COLO829 (cell line): ENCODE measurements at regions not wholly inside any gene's neighbourhood (a gene's known extent, or its start where the extent isn't known, plus 50 kb on each side); places are given as distances from the start of the nearest gene placed in this dataset.
A peak's percentile ranks its signal among the peaks of the same experiment; 100 is the strongest.
"Not testable (repeated sequence)": the region's sequence is repeated elsewhere in the genome, so short reads cannot be mapped to it uniquely, and the experiment has no call there.

Source experiments
- DNase-seq: peaks from one replicate; pipeline ENCODE4 v3.0.0; 2012; ENCODE audit warnings: low spot score

DNA sequence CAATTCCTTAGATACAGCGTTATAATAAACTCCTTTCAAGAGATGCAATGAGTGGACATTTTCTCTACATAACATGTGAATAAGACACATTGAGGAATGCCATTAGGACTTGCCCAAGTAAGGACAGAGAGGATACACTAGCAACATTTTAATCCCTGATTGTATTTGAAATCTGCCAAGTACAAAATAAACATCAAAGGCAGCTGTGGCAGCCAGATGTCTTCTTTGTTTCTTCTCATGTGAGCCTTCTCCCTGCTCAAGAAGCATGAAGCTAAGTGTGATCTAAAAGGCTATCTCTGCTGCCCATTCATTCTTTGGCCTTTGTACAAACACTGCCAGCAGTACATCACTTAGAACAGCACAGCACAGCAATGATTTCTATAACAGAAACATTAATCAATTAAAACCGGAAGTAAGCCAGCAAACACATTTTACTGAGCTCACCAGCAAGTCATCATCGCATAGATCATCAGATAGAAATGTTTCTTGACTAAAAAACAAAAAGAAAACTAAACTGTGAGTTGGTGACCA lies 364.0 kb downstream of the CNTN6 start:
- DNase-seq, result no peak

- DNase-seq, result no peak
Observed at GRCh38 chr3:1462371-1462770, 369.5 kb downstream of the CNTN6 start.

DNA sequence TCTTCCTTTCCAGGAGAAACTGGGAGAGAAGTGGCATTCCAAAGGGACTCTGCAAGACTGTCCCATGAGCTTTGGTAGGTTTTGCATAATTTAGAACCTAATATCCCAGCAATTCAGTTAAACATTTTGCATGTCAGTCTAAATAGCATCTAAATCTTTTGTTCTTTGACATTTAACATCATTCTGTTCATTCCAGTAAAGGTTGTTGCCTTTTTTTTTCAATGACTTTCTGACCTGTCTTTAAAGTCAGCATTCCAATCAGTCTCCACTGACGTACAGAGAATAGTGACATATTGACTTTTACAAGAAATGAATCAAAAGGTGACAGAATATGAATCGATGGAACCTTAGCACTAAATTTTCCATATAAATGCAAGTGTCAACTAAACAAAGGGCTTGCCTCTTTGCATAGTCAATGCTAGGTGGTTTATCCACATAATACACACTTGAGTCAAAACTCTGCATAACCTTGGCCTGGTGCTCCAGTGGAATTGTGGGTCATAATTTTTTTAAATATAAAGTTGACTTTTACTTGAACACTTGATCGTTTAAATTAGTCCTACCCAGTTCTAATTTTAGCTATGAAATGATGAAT lies 370.1 kb downstream of the CNTN6 start:
- no peak for DNase-seq

DNA sequence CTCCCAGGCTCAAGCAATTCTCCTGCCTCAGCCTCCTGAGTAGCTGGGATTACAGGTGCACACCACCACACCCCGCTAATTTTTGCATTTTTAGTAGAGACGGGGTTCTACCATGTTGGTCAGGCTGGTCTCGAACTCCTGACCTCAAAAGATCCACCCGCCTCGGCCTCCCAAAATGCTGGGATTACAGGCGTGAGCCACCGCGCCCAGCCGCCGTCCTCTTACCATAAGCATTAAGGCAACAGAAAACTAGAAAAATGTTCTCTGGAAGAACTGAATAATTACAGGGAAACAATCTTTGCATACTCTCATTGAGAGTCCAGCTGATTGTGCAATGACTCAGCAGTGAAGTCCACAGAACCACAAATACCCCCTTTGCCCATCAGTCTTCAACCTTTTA lies 372.3 kb downstream of the CNTN6 start:
- DNase-seq, result not testable (repeated sequence)

GRCh38 chr3:1468145-1468544 lies 375.3 kb downstream of the CNTN6 start:
- no peak for DNase-seq

GRCh38 chr3:1469248-1469647 lies 376.4 kb downstream of the CNTN6 start:
- no peak for DNase-seq

GRCh38 chr3:1469687-1470086 lies 376.9 kb downstream of the CNTN6 start:
- DNase-seq, result no peak

- DNase-seq, result no peak
Observed at GRCh38 chr3:1477669-1478068, 384.8 kb downstream of the CNTN6 start.

DNA sequence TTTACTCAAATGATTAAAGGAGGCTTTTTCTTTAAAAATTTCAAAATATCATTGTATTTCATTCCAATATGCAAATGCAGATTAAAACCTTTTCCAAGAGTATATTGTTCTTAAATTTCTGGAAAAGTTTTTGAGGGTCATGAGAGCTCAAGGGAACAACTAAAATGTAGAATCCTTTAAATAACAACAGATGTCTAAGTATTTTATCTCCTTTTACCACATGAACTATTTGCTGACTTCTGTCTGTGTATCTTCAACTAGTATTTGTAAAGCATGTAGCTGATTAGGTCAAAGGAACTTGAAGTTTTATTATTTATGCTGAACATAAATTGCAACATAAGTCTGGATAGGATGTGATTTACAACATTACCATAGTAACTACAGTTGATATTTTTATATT lies 402.6 kb downstream of the CNTN6 start:
- no peak for DNase-seq

- DNase-seq, result peak; percentile 17
Observed at GRCh38 chr3:1499694-1500093, 406.9 kb downstream of the CNTN6 start.

DNA sequence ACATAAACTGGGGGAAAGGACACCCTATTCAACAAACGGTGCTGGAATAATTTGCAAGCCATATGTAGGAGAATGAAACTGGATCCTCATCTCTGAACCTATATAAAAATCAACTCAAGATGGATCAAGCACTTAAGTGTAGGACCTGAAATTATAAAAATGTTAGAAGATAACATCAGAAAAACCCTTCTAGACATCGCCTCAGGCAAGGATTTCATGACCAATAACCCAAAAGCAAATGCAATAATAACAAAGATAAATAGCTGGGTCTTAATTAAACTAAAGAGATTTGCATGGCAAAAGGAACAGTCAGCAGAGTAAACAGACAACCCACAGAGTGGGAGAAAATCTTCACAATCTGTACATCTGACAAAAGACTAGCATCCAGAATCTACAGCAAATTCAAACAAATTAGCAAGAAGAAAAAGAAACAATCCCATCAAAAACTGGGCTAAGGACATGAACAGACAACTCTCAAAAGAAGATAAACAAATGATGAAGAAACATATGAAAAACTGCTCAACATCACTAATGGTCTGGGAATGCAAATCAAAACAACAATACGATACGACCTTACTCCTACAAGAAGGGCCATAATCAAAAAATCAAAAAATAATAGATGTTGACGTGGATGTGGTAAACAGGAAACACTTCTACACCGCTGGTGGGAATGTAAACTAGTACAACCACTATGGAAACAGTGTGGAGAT lies 408.7 kb downstream of the CNTN6 start:
- no peak for DNase-seq

GRCh38 chr3:1506090-1506489 lies 413.3 kb downstream of the CNTN6 start:
- DNase-seq, result no peak

GRCh38 chr3:1513662-1514061 lies 420.8 kb downstream of the CNTN6 start:
- no peak for DNase-seq

- DNase-seq, result no peak
Observed at GRCh38 chr3:1515882-1516281, 423.1 kb downstream of the CNTN6 start.

DNA sequence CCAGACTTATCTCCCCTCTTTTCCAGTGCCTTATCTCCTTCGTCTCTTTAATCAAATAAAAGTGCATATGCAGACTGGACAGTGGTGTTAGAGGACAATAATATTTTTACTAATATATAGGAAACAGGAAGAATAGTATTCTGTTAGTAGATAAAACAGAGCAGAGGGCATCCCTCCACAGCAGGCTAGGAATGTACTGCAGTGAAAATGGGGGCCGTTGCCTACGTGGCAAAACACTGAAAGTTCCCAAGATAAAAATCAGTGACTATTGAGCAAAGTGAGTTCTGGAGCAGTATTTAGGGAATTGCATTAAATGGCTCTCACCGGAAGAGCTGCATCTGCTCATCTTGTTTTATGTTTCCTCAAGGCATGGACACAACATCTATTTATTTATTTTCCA lies 435.0 kb downstream of the CNTN6 start:
- no peak for DNase-seq

GRCh38 chr3:1528621-1529020 lies 435.8 kb downstream of the CNTN6 start:
- DNase-seq, result no peak

GRCh38 chr3:1529676-1530075 lies 436.9 kb downstream of the CNTN6 start:
- DNase-seq, result no peak

DNA sequence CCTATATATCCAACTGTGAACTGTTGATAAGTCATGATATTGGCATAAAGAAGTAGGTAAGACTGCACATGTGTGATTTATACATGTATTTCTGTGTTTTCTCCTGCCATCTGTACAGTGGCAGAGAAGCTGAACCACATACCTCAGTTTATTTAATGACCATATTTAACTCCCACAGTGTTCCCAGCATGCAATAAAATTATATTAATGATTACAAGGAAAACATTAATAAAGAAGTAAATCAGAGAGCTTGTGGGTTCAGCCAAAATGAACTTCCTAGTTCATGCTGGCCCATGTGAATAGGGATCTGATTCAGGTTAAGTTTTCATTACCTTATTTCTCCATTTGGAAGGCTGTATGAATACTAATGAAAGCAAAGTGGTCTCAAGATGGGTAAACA lies 439.2 kb downstream of the CNTN6 start:
- no peak for DNase-seq

DNA sequence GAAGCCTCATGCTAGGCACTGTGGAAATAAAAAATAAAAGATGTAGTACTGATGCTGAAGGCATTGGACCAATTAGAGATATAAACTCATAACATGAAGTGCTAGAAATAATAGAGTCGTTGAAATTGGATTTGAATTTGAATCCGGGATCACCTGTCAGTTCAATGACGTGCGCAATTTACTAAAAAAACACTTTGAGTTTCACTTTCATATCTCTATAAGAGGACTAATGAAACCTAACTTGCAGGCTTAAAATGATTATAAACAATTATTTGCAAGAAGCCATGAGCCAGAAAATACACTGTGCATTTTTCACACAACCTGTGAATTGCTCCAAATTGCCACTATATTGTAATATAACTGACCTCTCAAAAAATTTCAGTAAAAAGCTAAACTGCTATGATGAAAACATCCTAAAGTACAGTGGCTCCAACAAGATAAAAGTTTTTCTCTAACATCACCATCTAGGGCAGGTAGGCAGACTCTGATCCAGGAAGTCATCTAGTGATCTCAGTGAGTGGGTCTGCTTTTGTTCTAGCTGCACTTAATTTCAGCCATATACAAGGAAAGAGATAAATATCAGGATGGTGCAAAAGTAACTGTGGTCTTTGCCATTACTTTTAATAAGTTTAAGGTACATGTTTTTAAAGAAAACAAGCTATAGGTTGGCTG lies 440.2 kb downstream of the CNTN6 start:
- no peak for DNase-seq

- DNase-seq, result no peak
Observed at GRCh38 chr3:1533763-1534162, 440.9 kb downstream of the CNTN6 start.

DNA sequence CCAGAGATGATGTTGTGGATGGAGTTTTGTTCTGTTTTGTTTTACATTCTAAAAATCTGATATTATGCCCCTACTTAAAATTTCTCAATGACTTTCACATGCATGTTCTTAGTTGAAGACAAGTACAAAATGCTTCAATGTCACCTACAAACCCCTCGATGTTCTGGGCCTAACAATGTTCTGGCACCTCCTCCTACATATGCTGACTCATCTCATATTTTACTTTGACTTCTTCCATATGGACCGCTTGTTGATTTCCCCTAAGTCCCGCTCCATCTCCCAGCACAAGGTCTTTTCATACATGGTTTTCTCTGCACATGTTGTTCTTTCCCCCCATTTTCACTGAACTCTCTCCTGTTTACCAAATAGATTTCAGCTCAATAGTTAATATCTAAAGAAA lies 441.4 kb downstream of the CNTN6 start:
- DNase-seq, result no peak

GRCh38 chr3:1535361-1535760 lies 442.5 kb downstream of the CNTN6 start:
- DNase-seq, result peak; percentile 0

- no peak for DNase-seq
Observed at GRCh38 chr3:1540686-1541085, 447.9 kb downstream of the CNTN6 start.
